ENCODE measurements at regions not wholly inside any gene's neighbourhood (a gene's known extent, or its start where the extent isn't known, plus 50 kb on each side); places are given as distances from the start of the nearest gene placed in this dataset.
"Not testable (repeated sequence)": the region's sequence is repeated elsewhere in the genome, so short reads cannot be mapped to it uniquely, and the experiment has no call there.

DNA sequence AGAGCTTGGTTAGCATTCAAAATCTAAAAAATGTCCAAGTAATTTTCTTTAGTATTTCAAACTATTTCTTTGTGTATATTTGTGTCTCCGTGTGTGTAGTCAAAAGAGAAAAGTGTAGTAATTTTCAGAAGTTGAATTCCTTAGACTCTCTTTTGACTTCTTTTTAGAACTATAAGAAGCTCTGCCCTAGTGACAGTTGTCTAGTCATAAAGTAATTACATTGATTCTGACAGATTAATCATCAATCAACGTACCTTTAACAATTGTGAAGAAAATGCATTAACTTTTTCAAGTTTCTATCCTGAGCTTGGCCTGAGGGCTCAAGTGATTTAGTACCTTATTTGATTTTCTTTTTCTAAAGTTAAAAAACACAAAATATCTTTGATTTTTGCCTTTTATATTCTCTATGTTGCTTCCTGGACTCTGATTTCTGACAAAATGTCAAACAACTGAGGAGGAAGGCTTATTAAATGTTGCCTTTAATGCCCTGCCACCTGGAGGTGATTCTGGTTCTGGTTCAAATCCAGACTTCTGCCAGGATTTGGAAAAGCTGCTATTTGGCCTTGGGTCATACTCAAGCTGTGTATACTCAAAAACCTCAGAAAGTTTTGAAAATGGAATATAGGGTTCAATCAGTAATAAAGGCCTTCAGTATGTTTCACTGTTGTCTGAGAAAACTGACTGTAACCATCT lies 653.6 kb downstream of the NSUN3 start:
- DNase-seq: no peak

DNA sequence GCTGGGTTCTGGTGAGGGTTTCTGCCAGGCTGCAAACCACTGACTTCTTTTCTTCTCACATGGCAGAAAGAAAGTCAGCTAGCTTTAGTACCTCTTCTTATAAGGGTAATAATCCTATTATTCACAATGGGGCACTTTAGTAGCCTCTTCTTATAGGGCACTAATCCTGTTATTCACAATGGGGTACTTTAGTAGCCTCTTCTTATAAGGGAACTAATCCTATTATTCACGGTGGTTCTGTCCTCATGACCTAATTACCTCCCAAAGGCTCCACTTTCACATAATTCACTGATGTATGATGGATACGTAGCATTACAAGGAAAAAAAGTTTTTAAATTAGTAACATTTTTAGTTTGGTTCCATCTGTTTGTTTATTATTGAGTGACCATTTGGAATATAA lies 671.3 kb downstream of the NSUN3 start:
- no peak for DNase-seq

DNA sequence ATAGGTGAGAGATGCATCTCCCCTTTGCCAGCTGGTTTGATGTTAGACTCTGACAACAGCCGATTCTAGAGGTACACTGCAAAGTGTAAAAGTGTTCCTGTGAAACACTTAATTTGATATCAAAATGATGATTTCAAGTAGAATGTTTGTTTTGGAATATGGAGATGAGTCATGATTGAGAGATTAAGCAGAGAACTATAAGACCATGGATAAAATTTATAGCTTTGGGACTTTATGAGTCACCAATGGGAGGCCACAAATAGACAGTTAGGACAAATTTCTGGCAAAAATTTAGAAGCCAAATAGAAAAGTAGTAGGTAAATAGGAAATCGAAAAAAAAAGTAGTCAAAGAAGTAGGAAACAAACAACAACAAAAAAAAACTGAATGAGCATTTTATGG lies 672.5 kb downstream of the NSUN3 start:
- DNase-seq: no peak

DNA sequence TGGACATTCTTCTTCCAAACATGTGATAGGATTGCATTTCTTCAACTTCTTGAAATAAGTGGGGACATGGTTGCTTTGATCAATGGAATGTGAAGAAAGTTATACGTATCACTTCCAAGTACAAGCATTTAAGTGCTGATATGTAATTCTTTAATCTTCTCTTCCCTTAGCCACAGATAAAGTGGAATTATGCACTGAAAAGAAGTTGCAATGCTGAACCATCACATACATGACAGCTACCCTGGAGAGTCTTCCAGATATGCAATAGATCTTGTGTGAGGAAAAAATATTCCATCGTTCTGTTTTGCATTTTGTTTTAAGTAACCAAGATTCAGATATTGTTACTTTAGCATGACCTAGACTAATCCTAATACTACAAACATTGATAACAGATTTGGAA lies 674.3 kb downstream of the NSUN3 start:
- no peak for DNase-seq

DNA sequence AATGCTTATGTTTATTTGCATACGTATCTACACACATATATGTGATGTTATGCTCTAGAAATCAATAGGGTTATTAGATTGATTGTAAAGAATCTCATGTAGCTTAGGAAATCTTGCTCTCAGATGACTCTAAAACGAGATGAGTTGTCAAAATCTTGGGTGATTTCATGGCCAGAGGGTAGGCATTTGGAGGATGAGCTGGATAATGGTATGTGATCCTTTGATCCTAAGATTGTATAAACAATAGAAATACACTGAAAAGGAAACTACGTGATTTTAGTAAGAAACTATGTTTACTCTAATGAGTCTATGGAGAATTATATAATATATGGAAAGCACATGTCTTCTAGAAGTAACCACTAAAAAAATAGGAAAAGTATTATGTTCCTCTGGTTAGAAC lies 676.6 kb downstream of the NSUN3 start:
- no peak for DNase-seq

DNA sequence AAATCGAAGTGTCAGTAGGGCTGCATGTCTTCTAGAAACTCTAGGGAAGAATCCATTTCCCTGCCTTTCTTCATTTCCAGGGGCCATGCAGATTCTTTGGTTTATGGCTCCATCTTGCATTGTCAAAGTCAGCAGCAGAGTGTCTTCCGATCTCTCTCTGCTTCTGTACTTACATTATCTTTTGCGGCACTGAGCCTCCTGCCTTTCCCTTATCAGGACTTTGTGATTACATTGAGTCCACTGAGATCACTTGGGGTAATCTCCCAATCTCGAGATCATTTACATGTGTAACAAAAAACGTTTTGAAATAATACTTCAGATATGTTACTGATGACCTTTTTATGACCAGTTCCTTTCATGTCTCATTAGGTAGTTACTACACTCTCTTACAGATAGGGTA lies 695.9 kb downstream of the NSUN3 start:
- DNase-seq: no peak

DNA sequence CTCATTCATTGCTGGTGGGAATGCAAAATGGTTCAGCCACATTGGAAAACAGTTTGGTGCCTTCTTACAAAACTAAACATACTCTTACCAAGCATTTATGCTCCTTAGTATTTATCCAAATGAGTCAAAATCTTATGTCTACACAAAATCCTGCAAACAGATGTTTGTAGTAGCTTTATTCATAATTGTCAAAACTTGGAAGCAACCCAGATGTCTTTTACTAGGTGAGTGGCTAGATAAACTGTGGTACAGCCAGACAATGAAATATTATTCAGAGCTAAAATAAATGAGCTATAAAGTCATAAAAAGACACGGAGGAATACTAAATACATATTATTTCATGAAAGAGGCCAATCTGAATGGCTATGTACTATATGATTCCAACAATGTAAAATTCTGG lies 709.5 kb downstream of the NSUN3 start:
- no peak for DNase-seq

DNA sequence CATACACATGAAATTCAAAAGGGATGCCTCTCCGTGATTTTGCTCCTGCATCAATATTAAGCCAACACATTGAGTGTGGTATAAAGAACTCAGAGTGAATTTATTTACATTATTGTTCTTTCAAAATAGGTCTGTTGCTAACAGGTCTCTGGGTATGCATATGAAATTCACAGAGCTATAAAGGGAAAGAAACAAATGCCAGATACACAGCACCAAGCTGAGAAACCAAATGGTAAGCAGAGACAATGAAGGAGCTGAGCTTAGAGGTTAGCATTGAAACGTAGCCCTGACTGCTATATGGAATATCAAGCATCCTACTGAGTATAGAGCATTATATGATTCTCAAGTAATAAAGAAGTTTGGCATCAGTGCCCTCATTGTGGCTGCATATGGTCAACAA lies 712.9 kb downstream of the NSUN3 start:
- no peak for DNase-seq

DNA sequence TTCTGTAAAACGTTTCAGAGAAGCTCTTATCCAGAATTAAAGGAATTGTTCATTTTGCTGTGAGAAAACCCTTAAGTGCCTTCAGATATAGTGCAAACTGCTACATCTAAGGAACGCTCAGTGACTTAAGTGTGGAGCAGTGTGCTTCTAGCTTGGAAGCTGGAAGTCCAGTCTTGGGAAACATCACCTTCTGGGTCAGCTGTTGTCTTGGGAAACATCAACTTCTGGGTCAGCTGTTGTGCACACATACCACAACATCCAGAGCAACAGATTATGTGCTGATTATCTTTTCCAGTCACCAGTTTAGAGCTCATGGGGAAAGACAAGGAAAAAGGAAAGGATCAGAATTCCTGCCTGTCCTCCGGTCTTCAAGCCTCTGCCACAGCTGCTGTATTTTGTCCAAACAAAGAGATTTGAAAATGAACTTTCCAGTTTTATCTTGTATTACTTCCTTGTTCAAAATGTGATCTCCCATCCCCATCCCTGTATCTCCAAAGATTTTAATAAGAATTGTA lies 713.6 kb downstream of the NSUN3 start:
- no peak for DNase-seq

DNA sequence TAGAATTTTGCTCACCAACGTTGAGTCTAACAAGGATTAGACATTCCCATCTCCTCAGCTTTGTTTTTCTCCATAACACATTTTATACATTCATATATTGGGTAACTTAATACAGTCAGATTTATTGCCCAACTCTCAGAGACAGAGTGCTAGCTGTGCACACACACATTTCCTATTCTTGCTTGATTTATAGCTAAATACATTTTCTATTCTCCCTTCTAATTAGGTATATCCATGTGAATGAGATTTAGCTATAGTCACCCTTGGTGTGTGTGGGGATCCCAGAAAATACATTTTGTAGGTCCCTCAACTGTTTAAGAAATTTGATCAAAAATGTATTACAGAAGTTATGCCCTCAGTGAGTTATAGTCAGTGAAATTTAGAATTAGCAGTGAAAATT lies 715.4 kb downstream of the NSUN3 start:
- DNase-seq: no peak

DNA sequence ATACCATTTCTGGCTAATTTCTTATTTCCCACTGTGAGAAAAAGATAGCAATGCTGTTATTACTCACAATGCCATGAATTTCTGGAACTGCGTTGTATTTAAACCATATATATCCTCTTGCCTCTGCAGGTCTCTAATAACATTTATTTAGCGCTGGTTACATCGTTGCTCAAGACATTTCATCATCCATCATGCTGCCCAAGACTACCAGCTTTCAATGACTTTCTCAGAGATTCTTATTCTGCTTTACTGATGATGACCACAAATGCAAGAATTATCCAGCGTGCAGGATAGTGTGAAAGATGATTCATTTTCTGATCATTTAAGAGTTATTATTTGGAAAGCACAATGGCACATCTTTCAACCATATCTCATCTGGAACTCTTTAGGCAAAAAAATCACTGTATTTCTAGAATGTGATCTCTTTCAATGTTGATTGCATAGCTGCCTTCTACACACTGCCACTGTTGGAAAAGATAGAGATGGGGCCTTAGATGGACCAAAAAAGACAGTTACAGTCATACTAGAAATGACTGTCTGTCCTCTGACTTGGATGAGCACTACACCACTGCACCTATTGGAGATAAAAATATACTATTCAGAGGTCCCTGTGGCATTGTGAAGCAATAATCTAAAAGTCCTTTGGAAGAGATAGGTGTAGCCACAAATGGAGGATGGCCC lies 716.1 kb downstream of the NSUN3 start:
- no peak for DNase-seq

DNA sequence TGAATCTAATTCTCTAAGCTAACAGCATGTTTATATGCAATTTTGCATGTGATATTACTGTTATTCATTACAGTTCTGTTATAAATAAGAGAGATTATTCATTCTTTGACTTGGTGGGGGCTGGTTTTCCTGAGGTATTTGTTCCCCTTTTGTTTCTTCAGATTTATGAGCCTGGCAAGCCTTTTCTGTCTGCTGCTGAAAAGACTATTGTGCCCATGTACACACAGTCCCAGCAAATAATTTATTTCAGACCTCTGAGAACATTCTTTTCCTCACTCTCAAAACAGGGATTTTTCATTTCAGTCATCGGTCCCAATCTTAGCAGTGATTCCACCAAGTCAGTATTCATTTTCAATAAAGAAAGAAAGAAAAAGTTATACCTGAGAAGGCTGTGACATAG lies 716.8 kb downstream of the NSUN3 start:
- DNase-seq: no peak

DNA sequence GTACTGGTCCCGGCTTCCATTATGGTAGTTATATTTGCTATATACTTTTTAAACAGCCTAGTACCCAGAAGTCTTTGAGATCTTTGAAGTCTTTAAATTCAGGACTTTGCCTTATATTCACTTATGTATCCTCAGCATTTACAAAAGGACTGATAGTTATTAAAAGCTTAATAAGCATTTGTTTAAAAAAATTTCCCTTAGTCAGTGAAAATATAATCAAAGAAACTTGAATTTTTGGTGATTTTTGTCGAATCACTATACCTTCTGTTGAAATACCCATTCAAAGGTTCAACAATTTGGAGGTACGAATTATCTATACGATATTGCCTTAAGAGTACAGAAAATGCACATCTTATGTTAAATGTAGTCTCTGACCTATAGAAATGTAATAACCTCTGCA lies 721.4 kb downstream of the NSUN3 start:
- no peak for DNase-seq

DNA sequence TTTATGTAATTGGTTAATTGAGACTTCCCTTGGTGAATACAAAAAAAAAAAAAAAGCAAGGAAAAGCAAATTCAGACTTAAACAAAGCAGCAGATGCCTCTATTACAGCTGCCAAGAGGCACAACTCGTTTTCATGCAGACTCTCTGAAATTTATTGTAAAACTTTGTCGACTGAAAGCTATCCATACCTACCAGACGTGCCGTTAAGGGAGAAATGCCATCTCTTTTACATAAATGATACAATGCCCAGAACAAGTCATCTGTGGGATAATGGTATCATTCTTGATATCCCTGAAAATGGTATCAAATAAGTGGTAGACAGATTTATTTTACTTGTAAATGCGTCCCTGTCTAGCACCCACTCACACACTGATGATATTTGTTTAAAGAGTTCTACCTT lies 724.2 kb downstream of the NSUN3 start:
- no peak for DNase-seq

DNA sequence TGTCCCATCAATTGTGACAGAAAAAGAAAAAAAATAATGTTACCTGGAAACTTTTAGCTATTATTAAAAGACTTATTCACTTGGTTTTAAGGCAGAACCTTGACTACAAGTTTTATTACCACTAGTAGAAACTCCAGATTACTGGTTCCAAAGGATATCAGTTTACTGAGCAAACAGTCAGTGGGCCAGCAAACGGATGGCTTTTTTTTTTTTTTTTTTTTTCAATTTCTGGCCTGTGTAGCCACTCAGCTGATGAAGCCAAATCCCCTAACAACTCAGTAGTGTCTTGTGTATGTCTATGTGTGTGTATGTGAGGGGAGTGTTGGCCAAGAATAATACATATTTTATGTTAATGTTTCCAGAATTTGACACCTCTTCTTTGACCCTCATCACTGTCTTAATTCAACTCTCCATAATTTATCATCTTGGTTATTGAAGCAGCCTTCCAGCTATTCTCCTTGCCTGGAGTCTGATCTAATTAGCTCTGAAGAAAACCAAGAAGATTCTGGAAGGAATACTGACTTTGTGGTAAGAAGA lies 724.9 kb downstream of the NSUN3 start:
- no peak for DNase-seq

DNA sequence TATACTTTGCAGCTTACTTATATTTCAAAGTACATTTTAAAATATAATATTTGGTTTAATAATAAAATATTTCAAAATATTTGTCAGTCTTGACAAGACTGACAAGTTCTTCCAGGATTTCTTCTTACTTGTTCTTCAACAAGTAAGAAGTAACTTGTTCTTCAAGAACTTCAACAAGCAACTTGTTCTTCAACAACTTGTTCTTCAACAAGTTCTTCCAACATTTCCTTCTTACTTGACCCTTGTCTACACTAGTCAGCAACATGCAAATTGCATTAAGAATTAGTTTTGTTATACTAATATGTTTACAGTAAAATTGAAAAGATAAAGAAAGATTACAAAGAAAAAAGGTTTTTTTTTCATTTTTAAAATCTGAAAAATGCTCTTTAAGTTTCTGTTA lies 731.7 kb downstream of the NSUN3 start:
- DNase-seq: no peak

DNA sequence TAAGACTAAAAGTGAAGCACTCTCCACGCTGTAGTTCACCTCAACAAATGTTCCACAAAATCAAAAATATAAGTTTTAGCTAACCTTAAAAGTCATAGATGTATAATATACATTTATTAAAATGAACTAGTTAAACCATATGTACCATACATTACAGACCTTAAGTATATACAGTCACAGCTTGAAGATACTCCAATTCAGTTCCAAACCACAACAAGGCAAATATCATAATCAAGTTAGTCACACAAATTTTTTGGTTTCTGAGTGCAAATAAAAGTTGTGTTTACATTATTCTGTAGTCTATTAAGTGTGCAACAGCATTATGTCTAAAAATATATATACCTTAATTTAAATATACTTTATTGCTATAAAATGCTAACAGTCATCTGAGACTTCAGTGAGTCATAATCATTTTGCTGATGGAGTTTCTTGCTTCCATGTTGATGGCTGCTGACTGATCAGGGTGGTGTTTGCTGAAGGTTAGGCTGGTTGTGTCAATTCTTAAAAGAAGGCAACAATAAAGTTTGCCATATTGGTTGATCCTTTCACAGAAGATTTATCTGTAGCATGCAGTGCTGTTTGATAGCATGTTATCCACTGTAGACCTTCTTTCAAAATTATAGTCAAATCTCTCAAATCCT lies 736.7 kb downstream of the NSUN3 start:
- DNase-seq: no peak

DNA sequence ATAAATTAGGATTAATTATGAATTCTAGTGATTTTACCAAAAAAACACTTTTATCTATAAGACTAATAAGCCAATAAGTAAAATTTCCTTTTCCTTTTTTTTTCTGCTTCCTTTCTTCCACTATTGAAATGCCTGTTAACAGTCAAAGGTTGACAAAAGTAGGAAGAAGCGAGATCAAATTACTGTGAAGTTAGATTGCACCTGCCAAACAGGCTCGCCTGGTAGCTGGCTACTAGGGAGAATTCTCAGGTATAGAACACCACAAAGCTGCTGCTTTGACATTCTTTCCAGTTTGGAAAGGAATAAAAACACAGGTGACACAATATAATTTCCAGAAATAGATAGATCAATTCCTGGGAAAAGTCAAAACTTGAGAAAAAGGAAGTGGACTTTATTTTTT lies 749.0 kb downstream of the NSUN3 start:
- DNase-seq: no peak

DNA sequence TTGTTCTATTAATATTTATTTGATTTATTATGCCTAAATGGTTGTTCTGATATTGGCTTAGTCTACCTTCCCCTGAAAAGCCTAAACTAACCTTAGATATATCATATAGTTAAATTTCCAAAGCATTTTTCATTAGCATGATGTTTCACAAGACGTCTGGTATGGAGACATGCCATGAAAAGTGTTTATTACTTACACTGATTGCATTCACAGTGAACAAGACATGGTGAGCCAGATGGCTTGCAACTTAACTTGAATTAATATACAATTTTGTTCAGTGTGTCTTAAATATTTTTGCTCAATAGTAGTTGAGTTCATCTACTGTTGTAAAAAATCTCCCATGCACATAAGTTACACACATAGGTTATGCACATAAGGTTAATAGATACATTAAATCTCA lies 758.4 kb downstream of the NSUN3 start:
- no peak for DNase-seq

DNA sequence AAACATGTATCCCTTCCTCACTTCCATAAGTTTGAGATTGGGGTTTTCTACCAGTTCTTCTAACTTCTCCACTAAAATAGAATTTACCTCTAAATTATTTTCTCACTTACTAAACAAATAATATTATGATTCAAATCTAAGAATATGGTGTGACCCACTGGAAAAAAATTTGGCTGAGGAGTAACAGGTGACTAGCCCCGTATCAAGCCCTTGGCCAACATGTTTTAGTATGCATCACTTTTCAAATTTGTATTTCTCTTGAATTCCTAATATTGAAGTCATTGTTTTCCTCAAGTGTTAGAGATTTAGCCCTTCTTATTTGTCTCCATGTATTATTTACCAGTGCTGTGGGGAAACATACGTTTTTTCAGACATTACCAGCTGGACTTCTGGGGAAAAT lies 759.4 kb downstream of the NSUN3 start:
- no peak for DNase-seq

DNA sequence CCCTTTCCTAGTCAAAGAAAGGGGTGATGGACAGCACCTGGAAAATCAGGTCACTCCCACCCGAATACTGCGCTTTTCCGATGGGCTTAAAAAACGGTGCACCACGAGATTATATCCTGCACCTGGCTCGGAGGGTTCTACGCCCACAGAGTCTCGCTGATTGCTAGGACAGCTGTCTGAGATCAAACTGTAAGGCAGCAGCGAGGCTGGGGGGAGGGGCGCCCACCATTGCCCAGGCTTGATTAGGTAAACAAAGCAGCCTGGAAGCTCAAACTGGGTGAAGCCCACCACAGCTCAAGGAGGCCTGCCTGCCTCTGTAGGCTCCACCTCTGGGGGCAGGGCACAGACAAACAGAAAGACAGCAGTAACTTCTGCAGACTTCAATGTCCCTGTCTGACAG lies 783.4 kb downstream of the NSUN3 start:
- DNase-seq: not testable (repeated sequence)

DNA sequence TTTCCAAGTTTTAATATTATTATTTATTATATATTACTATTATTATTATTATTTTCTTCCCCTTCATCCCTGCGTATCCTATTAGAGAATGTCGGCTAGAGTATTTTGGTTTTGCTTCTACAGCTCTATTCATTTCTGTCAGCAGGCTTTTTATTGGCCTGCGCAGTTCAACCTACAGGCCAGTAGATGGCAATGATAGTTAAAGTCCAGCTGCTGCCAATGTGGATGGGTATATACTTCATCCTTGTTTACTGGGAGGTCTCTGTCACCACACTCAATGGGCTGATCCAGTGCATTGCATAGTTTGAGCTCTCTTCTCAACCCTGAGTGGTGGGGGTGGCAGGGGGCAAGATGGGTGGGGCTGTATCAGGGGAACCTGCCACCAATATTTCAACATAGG lies 799.8 kb downstream of the NSUN3 start:
- DNase-seq: no peak

DNA sequence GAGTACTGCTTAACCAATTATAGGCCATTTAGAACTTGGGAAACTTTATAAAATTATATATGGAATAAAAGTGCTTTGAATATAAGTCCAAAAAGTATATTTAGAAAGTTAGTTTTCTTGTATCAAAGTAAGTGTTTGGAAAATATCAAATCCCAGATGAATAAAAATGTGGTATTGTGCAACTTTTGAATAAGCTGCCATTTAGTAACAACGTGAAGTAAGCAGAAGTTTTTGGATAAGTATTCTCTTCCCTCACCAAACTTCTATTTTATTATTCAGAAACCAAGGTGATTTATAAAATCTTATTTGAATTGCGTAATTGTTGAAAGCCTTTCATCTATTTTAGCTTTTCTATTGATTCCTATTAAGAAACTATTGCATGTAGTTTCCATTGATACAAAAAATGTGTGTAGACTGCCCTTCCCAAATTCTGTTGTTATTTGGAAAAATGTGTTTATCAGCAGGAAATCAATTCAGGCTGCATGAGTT lies 806.2 kb downstream of the NSUN3 start:
- no peak for DNase-seq

DNA sequence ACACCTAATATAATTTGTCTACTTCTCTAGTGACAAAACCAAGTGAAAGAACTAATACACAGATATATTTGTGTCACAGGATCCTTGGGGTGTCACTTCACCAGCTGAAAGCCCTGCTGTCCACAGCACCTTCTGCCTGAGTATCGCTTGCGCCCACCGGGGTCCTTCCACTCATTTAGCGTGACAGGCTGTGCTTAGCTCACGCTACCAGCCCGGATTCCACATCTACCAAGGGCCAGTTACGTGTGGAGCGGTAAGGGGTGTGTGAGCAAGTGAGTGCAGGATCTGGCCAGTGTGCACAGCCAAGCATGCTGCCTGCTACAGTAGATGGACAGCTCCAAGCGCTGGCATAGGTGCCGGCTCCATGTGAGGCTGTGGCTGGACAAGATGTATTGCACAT lies 810.9 kb downstream of the NSUN3 start:
- no peak for DNase-seq
